ENCODE measurements at regions not wholly inside any gene's neighbourhood (a gene's known extent, or its start where the extent isn't known, plus 50 kb on each side); places are given as distances from the start of the nearest gene placed in this dataset.

GRCh38 chr3:29186131-29186599 lies 94.7 kb upstream of the RBMS3 start:
- Histone ChIP-seq H3K27me3 (ENCODE audit: control insufficient read depth in 1 of 2, insufficient read depth in 2 of 2, low read length in 2 of 2) (no peaks in the 10 kb centered on the region), H3K36me3 (ENCODE audit: insufficient read depth, low read length) (no peaks in the 10 kb centered on the region), H3K4me3 (ENCODE audit: low read length) (no peak overlapping the region), H3K4me1 (ENCODE audit: insufficient read depth, low read length) (no peaks in the 10 kb centered on the region), H3K9me3 (ENCODE audit: control insufficient read depth in 1 of 2, insufficient read depth in 1 of 2, low read length in 2 of 2) (no peaks in the 10 kb centered on the region), H3K27ac (ENCODE audit: low read depth in 1 of 2, low read length in 2 of 2) (no peak overlapping the region)
- ChIA-PET CTCF (no interaction called here), POLR2A (no interaction called here)
- H3K36me3 Mint-ChIP-seq (ENCODE audit: low read depth), result no peaks in the 10 kb centered on the region
- H3K4me3 Mint-ChIP-seq, result no peak overlapping the region
- intact Hi-C loops (cut with DNase I, micrococcal nuclease), result no loop called here
- no peak for TF ChIP-seq CTCF (IDR thresholded peaks at IDR 0.05)
- DNase-seq (no peak), ATAC-seq (ENCODE audit: poor library complexity) (no peak)
- H3K27ac Mint-ChIP-seq, result no peak overlapping the region
- no peaks in the 10 kb centered on the region for H3K27me3 Mint-ChIP-seq
- H3K4me1 Mint-ChIP-seq (ENCODE audit: low read depth), result no peaks in the 10 kb centered on the region
- peaks cover 2% of the 10 kb centered on the region for H3K9me3 Mint-ChIP-seq

DNA sequence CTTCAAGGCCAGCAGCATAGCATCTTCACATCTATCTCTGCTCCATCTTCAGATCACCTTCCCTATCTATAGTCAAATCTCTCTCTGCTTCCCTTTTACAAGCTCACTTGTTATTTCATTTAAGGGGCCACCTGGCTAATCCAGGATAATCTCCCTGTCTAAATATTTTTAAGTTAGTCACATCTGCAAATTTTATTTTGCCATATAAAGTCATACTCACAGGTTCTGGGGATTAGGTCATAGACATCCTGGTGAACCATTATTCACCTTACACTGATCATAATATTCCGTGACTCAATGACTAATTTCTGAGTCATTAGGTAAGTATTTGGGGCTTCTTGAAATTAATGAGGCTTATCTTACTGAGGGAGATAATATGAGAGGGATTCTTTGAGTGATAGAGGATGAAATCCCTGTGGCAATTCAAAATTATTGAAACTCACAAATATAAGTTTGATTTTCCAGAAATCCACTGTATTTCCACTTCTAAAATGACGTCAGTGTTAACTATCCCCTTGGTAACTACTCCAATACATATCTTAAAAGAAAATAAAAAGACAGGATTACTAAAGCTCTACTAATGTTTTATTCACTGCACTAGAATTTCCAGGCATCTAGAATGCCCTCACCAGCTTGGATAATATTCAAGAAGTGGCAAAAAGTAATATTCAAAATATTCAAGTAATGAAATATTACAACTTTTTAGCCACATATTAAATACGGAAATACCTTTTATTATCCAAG lies 93.7 kb upstream of the RBMS3 start:
- H3K36me3 Mint-ChIP-seq (ENCODE audit: low read depth), result no peaks in the 10 kb centered on the region
- POLR2A ChIA-PET, result no interaction called here

DNA sequence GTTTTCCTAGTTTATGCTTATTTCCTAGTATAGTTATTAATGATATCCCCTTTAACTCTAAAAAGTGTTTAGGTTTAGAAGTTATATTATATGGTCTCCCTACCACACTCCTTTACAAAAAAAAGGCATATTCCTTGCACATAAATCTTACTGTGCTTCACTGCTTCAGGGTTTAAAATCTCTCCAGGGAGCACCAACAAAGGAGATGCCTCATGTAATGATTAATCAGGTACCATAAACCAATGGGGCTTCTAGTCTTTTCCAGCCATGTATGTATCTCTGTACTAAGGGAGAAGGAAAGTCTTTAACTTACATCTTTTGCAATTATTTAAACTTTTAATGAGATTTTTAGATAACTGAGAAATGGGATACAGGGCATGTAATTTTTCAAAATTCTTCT lies 91.5 kb upstream of the RBMS3 start:
- H3K27ac Mint-ChIP-seq, result no peak overlapping the region
- peaks cover 5% of the 10 kb centered on the region for H3K9me3 Mint-ChIP-seq
- ChIA-PET POLR2A (no interaction called here), CTCF (no interaction called here)
- H3K36me3 Mint-ChIP-seq (ENCODE audit: low read depth), result no peaks in the 10 kb centered on the region
- Histone ChIP-seq H3K9me3 (ENCODE audit: control insufficient read depth in 1 of 2, insufficient read depth in 1 of 2, low read length in 2 of 2) (no peaks in the 10 kb centered on the region), H3K4me3 (ENCODE audit: low read length) (no peak overlapping the region), H3K4me1 (ENCODE audit: insufficient read depth, low read length) (no peaks in the 10 kb centered on the region), H3K27ac (ENCODE audit: low read depth in 1 of 2, low read length in 2 of 2) (no peak overlapping the region), H3K27me3 (ENCODE audit: control insufficient read depth in 1 of 2, insufficient read depth in 2 of 2, low read length in 2 of 2) (no peaks in the 10 kb centered on the region), H3K36me3 (ENCODE audit: insufficient read depth, low read length) (no peaks in the 10 kb centered on the region)
- H3K4me1 Mint-ChIP-seq (ENCODE audit: low read depth), result no peaks in the 10 kb centered on the region
- no peak overlapping the region for H3K4me3 Mint-ChIP-seq
- no peaks in the 10 kb centered on the region for H3K27me3 Mint-ChIP-seq
- TF ChIP-seq CTCF (IDR thresholded peaks at IDR 0.05), result no peak
- DNase-seq (no peak), ATAC-seq (ENCODE audit: poor library complexity) (no peak)
- intact Hi-C loops (cut with DNase I, micrococcal nuclease), result no loop called here

More for the DNA sequence above, 93.7 kb upstream of the RBMS3 start:
- H3K4me3 ChIP-seq (ENCODE audit: low read length), result no peak overlapping the region
- Mint-ChIP-seq H3K27me3 (no peaks in the 10 kb centered on the region), H3K4me1 (ENCODE audit: low read depth) (no peaks in the 10 kb centered on the region), H3K9me3 (peaks cover 2% of the 10 kb centered on the region), H3K27ac (no peak overlapping the region), H3K4me3 (no peak overlapping the region)
- intact Hi-C loops (cut with DNase I, micrococcal nuclease), result no loop called here
- DNase-seq (no peak), ATAC-seq (ENCODE audit: poor library complexity) (no peak)
- no peaks in the 10 kb centered on the region for H3K9me3 ChIP-seq (ENCODE audit: control insufficient read depth in 1 of 2, insufficient read depth in 1 of 2, low read length in 2 of 2)
- no peaks in the 10 kb centered on the region for H3K36me3 ChIP-seq (ENCODE audit: insufficient read depth, low read length)
- H3K27me3 ChIP-seq (ENCODE audit: control insufficient read depth in 1 of 2, insufficient read depth in 2 of 2, low read length in 2 of 2), result no peaks in the 10 kb centered on the region
- CTCF ChIA-PET, result no interaction called here
- no peak overlapping the region for H3K27ac ChIP-seq (ENCODE audit: low read depth in 1 of 2, low read length in 2 of 2)
- no peaks in the 10 kb centered on the region for H3K4me1 ChIP-seq (ENCODE audit: insufficient read depth, low read length)
- no peak for TF ChIP-seq CTCF (IDR thresholded peaks at IDR 0.05)
